ENCODE measurements at regions not wholly inside any gene's neighbourhood (a gene's known extent, or its start where the extent isn't known, plus 50 kb on each side); places are given as distances from the start of the nearest gene placed in this dataset.

DNA sequence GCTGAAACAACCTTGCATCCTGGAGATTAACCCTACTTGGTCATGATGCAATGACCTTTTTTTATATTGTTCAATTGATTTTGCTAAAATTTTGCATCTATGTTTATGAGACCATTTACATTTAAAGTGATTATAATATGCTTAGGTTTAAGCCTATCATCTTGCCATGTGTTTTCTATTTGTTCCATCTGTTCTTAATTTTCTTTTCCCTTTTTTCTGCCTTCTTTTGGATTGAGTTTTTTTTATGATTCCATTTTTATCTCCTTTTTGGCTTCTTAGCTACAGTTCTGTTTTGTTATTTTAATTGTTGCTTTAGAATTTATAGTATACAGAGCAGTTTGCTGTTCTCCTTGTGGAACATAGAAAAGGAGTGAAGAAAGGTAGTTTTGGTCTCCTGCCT, 385.1 kb upstream of the USP24 start:
- Histone ChIP-seq H3K4me2 (ENCODE audit: insufficient read depth in 1 of 2, low read depth in 2 of 2, low read length in 2 of 2) (no peak overlapping the region), H3K23ac (ENCODE audit: insufficient read length) (no peak overlapping the region), H2AK5ac (ENCODE audit: low read depth, low read length) (no peak overlapping the region), H3K27ac (ENCODE audit: low read depth, low read length) (no peak overlapping the region), H3K36me3 (ENCODE audit: control insufficient read depth in 2 of 4, insufficient read depth in 4 of 4, low read length in 3 of 4) (no peaks in the 10 kb centered on the region), H2BK5ac (ENCODE audit: low read depth, low read length) (no peak overlapping the region), H3K4ac (replicated peaks; ENCODE audit: insufficient read length, low read depth, low read length) (no peak overlapping the region), H3K56ac (replicated peaks; ENCODE audit: insufficient read length, low read depth, low read length) (no peak overlapping the region), H3K4me1 (replicated peaks in 1 of 4; ENCODE audit: control insufficient read depth in 3 of 4, insufficient read depth in 4 of 4, low read length in 3 of 4) (no peaks in the 10 kb centered on the region), H4K8ac (ENCODE audit: extremely low read depth, insufficient read depth, low read length) (no peak overlapping the region), H3K79me1 (ENCODE audit: low read depth, low read length) (no peaks in the 10 kb centered on the region), H3K9me3 (ENCODE audit: insufficient read depth in 2 of 2, low read depth in 1 of 2, low read length in 1 of 2) (no peaks in the 10 kb centered on the region), H3K79me2 (ENCODE audit: control insufficient read depth in 1 of 2, insufficient read depth in 2 of 2, low read length in 2 of 2) (no peaks in the 10 kb centered on the region), H3K9ac (replicated peaks in 1 of 4; ENCODE audit: extremely low read depth in 1 of 4, low read depth in 3 of 4, low read length in 3 of 4) (no peak overlapping the region), H3K27me3 (replicated peaks in 1 of 4; ENCODE audit: control insufficient read depth in 3 of 4, extremely low read depth in 1 of 4, insufficient read depth in 3 of 4, low read length in 3 of 4) (no peaks in the 10 kb centered on the region), H2AFZ (ENCODE audit: low read length) (no peak overlapping the region), H2BK120ac (replicated peaks; ENCODE audit: low read depth, low read length) (no peak overlapping the region), H2BK15ac (ENCODE audit: low read length) (no peak overlapping the region), H4K91ac (replicated peaks; ENCODE audit: insufficient read length, low read length) (no peak overlapping the region), H3K18ac (ENCODE audit: extremely low read depth, low read length) (no peak overlapping the region), H4K5ac (ENCODE audit: insufficient read length, low read depth, low read length) (no peak overlapping the region), H4K20me1 (replicated peaks in 1 of 2; ENCODE audit: control insufficient read depth in 1 of 2, insufficient read depth in 2 of 2, low read length in 2 of 2) (no peaks in the 10 kb centered on the region), H2BK20ac (ENCODE audit: low read length) (no peak overlapping the region), H3K14ac (ENCODE audit: insufficient read length) (no peak overlapping the region), H3K4me3 (ENCODE audit: extremely low read depth in 1 of 4, insufficient read depth in 2 of 4, low read depth in 3 of 4, low read length in 4 of 4) (no peak overlapping the region), H2BK12ac (ENCODE audit: low read depth, low read length) (no peak overlapping the region), H3K23me2 (ENCODE audit: low read depth, low read length) (no peaks in the 10 kb centered on the region)
- DNase-seq (ENCODE audit: low read depth in 1 of 2, low spot score in 2 of 2) = no peak
- POLR2A ChIA-PET (ENCODE audit: partially characterized antibody) = no interaction called here
- TF ChIP-seq RNF2 (IDR thresholded peaks at IDR 0.05; ENCODE audit: borderline replicate concordance, low read depth, low read length, missing control alignments, poor library complexity, severe bottlenecking) (no peak), CEBPB (IDR thresholded peaks at IDR 0.05; ENCODE audit: low read depth, low read length) (no peak), TEAD4 (IDR thresholded peaks at IDR 0.05; ENCODE audit: low read depth, low read length) (no peak), BACH1 (IDR thresholded peaks at IDR 0.05; ENCODE audit: low read length) (no peak), RAD21 (IDR thresholded peaks at IDR 0.05 in 1 of 2, conservative IDR thresholded peaks at IDR 0.05 in 1 of 2; ENCODE audit: low read depth in 2 of 2, low read length in 2 of 2) (no peak), GABPA (IDR thresholded peaks at IDR 0.05; ENCODE audit: borderline replicate concordance, insufficient read depth, low read length) (no peak), YY1 (IDR thresholded peaks at IDR 0.05; ENCODE audit: low read depth, low read length) (no peak), SP4 (IDR thresholded peaks at IDR 0.05; ENCODE audit: low read length) (no peak), JUND (IDR thresholded peaks at IDR 0.05; ENCODE audit: low read length) (no peak)
- FAIRE-seq = no peak
- CTCF ChIA-PET (ENCODE audit: partially characterized antibody) = interaction anchor here (0.6 kb wide), 1 partner anchor 85 kb away, joined by 3 read pairs; no protein-coding TSS in a partner anchor
